ENCODE measurements at regions not wholly inside any gene's neighbourhood (a gene's known extent, or its start where the extent isn't known, plus 50 kb on each side); places are given as distances from the start of the nearest gene placed in this dataset.
A peak's percentile ranks its signal among the peaks of the same experiment; 100 is the strongest.

GRCh38 chr18:62450546-62451410 lies 72.0 kb upstream of the ZCCHC2 start (continued):
- TF ChIP-seq STAT1 (IDR thresholded peaks at IDR 0.05; ENCODE audit: unreplicated experiment), result no peak
- no peak for TF ChIP-seq ZNF331 (CRISPR knock-in tag; IDR thresholded peaks at IDR 0.05; ENCODE audit: low read depth)

GRCh38 chr18:62452280-62452831 lies 70.5 kb upstream of the ZCCHC2 start:
- Mint-ChIP-seq H3K4me1 (peaks cover 19% of the 10 kb centered on the region), H3K4me3 (no peak overlapping the region), H3K27ac (no peak overlapping the region), H3K36me3 (ENCODE audit: low read depth) (no peaks in the 10 kb centered on the region), H3K27me3 (ENCODE audit: insufficient read depth, low read depth, poor library complexity) (peaks cover 5% of the 10 kb centered on the region), H3K9me3 (no peaks in the 10 kb centered on the region)
- Histone ChIP-seq H3K4me2 (no peak overlapping the region), H4K20me1 (replicated peaks; ENCODE audit: insufficient read depth) (no peaks in the 10 kb centered on the region), H3K27me3 (ENCODE audit: insufficient read depth) (no peaks in the 10 kb centered on the region), H3K36me3 (ENCODE audit: insufficient read depth) (no peaks in the 10 kb centered on the region), H3K4me1 (ENCODE audit: insufficient read depth) (peaks cover 20% of the 10 kb centered on the region), H2AFZ (peak overlapping the region; percentile 76; the same call in 1 of the 2 replicates), H3K79me2 (replicated peaks; ENCODE audit: insufficient read depth) (no peaks in the 10 kb centered on the region), H3K9me2 (ENCODE audit: insufficient read depth) (no peaks in the 10 kb centered on the region), H3F3A (replicated peaks; ENCODE audit: low read depth) (no peaks in the 10 kb centered on the region), H3K4me3 (no peak overlapping the region), H3K27ac (ENCODE audit: low read depth) (no peak overlapping the region)
- DNase-seq (ENCODE audit: low spot score) (no peak), ATAC-seq (no peak)
- no peak for TF ChIP-seq ZNF331 (CRISPR knock-in tag; IDR thresholded peaks at IDR 0.05; ENCODE audit: low read depth)
- TF ChIP-seq EZH2 (IDR thresholded peaks at IDR 0.05; ENCODE audit: low read depth, unreplicated experiment), result no peak
- TF ChIP-seq ZNF114 (CRISPR knock-in tag; IDR thresholded peaks at IDR 0.05), result no peak
- TF ChIP-seq NANOG (IDR thresholded peaks at IDR 0.05; ENCODE audit: borderline replicate concordance), result no peak
- no peak for TF ChIP-seq ETS1 (IDR thresholded peaks at IDR 0.05)
- TF ChIP-seq STAT1 (IDR thresholded peaks at IDR 0.05; ENCODE audit: unreplicated experiment), result no peak
- TF ChIP-seq EZH2phosphoT487 (IDR thresholded peaks at IDR 0.05; ENCODE audit: unreplicated experiment), result no peak
- no peak for TF ChIP-seq JUNB (IDR thresholded peaks at IDR 0.05; ENCODE audit: unreplicated experiment)
- no peak for TF ChIP-seq CREB1 (CRISPR knock-in tag; IDR thresholded peaks at IDR 0.05; ENCODE audit: low read depth)
- no peak for TF ChIP-seq POLR2AphosphoS5 (IDR thresholded peaks at IDR 0.05; ENCODE audit: low read depth)
- no peak for TF ChIP-seq ZNF462 (CRISPR knock-in tag; IDR thresholded peaks at IDR 0.05)
- TF ChIP-seq CTCF (conservative IDR thresholded peaks at IDR 0.05; ENCODE audit: low read depth in 2 of 2), result no peak
